NB4 (cell line): ENCODE measurements at regions not wholly inside any gene's neighbourhood (a gene's known extent, or its start where the extent isn't known, plus 50 kb on each side); places are given as distances from the start of the nearest gene placed in this dataset.

Experiments
- MYC ChIP-seq: IDR thresholded peaks from 2 replicates; pipeline ENCODE4 v1.6.1; 2011; ENCODE audit warnings: low read depth, low read length
- POLR2A ChIP-seq: IDR thresholded peaks from 2 replicates; pipeline ENCODE4 v1.6.1; 2011; ENCODE audit warnings: mild to moderate bottlenecking; ENCODE audit not compliant: insufficient read length; ENCODE audit errors: extremely low read depth
- TF ChIP-seq, protein P1 (sequence below): IDR thresholded peaks from one replicate; pipeline ENCODE4 v1.5.1; 2012; ENCODE audit warnings: low read depth, low read length
- TF ChIP-seq, protein P2 (sequence below): IDR thresholded peaks from 2 replicates; pipeline ENCODE4 v1.6.1; 2011; ENCODE audit warnings: low read depth, low read length

DNA sequence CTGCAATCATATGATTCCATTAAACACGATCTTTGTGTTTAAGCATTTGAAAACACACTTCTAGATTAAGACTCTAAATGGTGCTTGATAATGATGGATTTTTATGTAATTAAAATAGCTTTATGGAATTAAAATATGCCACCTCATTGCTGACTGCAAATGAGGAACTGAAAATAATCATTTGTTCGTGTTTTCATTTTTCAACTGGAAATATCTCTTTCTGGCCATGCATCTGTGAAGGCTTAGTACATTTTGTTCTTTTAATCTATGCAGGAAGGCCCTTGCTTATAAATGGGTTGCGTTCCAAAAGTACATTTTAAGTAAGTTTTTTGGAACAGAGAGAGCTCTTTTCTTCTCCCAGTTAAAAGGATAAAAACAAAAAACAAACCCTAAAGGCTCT, 125.5 kb downstream of the MC4R start:
- TF ChIP-seq, protein P1, sequence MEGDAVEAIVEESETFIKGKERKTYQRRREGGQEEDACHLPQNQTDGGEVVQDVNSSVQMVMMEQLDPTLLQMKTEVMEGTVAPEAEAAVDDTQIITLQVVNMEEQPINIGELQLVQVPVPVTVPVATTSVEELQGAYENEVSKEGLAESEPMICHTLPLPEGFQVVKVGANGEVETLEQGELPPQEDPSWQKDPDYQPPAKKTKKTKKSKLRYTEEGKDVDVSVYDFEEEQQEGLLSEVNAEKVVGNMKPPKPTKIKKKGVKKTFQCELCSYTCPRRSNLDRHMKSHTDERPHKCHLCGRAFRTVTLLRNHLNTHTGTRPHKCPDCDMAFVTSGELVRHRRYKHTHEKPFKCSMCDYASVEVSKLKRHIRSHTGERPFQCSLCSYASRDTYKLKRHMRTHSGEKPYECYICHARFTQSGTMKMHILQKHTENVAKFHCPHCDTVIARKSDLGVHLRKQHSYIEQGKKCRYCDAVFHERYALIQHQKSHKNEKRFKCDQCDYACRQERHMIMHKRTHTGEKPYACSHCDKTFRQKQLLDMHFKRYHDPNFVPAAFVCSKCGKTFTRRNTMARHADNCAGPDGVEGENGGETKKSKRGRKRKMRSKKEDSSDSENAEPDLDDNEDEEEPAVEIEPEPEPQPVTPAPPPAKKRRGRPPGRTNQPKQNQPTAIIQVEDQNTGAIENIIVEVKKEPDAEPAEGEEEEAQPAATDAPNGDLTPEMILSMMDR = no peak
- no peak for TF ChIP-seq POLR2A
- TF ChIP-seq, protein P2, sequence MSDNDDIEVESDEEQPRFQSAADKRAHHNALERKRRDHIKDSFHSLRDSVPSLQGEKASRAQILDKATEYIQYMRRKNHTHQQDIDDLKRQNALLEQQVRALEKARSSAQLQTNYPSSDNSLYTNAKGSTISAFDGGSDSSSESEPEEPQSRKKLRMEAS = no peak
- no peak for TF ChIP-seq MYC
